Peyer's patch (tissue), 4 donors: ENCODE measurements at regions not wholly inside any gene's neighbourhood (a gene's known extent, or its start where the extent isn't known, plus 50 kb on each side); places are given as distances from the start of the nearest gene placed in this dataset.

ENCODE experiments used
- CTCF ChIP-seq, 6 experiments: fragments of 450-650 bp in 4 of 6; fragments of 200-600 bp in 2 of 6; sonication (generic) in 1 of 6; IDR thresholded peaks; one replicate each; pipeline ENCODE4 v1.5.1; 2017 to 2019; ENCODE audit warnings: antibody characterized with exemption in 6 of 6, mild to moderate bottlenecking in 3 of 6, moderate library complexity in 1 of 6
- POLR2A ChIP-seq, 2 donors: fragments of 450-650 bp; IDR thresholded peaks; one replicate each; pipeline ENCODE4 v1.5.1; 2017; ENCODE audit warnings: antibody characterized with exemption in 2 of 2, mild to moderate bottlenecking in 2 of 2, moderate library complexity in 2 of 2

- no peak for TF ChIP-seq CTCF (IDR thresholded peaks at IDR 0.05)
- TF ChIP-seq POLR2A (IDR thresholded peaks at IDR 0.05) = no peak
Observed at GRCh38 chr14:100443603-100444002, 120.5 kb downstream of the SLC25A47 start.
